IMR-90 (cell line): ENCODE measurements at regions not wholly inside any gene's neighbourhood (a gene's known extent, or its start where the extent isn't known, plus 50 kb on each side); places are given as distances from the start of the nearest gene placed in this dataset.

Experiments used
- ATAC-seq: fragments of 200-7000 bp; cut with Tn5 transposase; 2 replicates; pipeline ENCODE4 v1.9.1; 2020; ENCODE audit warnings: low read depth, mild to moderate bottlenecking, moderate library complexity
- BruUV-seq: library from RNA; stranded (reverse); fragments of 400-500 nt; replicated peaks from 2 replicates; lab custom pipeline; 2021; lab: Mats Ljungman, UMichigan
- CTCF ChIA-PET: fragments of 300-600 bp; formaldehyde crosslinking; extraction: SDS; loops from one replicate; lab custom pipeline; 2021; ENCODE audit warnings: antibody characterized with exemption; lab: Yijun Ruan, JAX
- POLR2A ChIA-PET: fragments of 300-600 bp; sonication (Branson Sonifier 250); formaldehyde crosslinking; loops from one replicate; lab custom pipeline; 2022; ENCODE audit warnings: antibody characterized with exemption; ENCODE audit not compliant: unreplicated experiment; lab: Charles Lee
- DNase-seq: peaks from one replicate; pipeline ENCODE4 v3.0.0; 2013
- H2AFZ ChIP-seq: replicated peaks from 2 replicates; pipeline ENCODE3; 2013; ENCODE audit warnings: low read length, mild to moderate bottlenecking; ENCODE audit not compliant: poor library complexity
- H2AK5ac ChIP-seq: 2 replicates; pipeline ENCODE4 v1.6.1; 2013; ENCODE audit warnings: low read depth, low read length, inconsistent platforms
- H2AK9ac ChIP-seq: replicated peaks from 2 replicates; pipeline ENCODE3; 2013; ENCODE audit warnings: mild to moderate bottlenecking, low read depth, low read length, moderate library complexity; ENCODE audit not compliant: poor library complexity
- H2BK120ac ChIP-seq: 2 replicates; pipeline ENCODE4 v1.6.1; 2013; ENCODE audit warnings: low read depth, low read length, inconsistent platforms
- H2BK15ac ChIP-seq: 3 replicates; pipeline ENCODE4 v1.6.1; 2013; ENCODE audit warnings: low read depth, low read length, inconsistent platforms
- H2BK20ac ChIP-seq: 2 replicates; pipeline ENCODE4 v1.6.1; 2013; ENCODE audit warnings: low read depth, mild to moderate bottlenecking, inconsistent platforms, low read length, moderate library complexity
- H2BK5ac ChIP-seq: 2 replicates; pipeline ENCODE4 v1.6.1; 2013; ENCODE audit warnings: mild to moderate bottlenecking, low read depth, low read length, inconsistent platforms; ENCODE audit not compliant: poor library complexity, severe bottlenecking
- H3K14ac ChIP-seq: replicated peaks from 2 replicates; pipeline ENCODE4 v1.6.1; 2013; ENCODE audit warnings: low read depth, low read length, inconsistent platforms
- H3K18ac ChIP-seq: 2 replicates; pipeline ENCODE4 v1.6.1; 2013; ENCODE audit warnings: low read depth, low read length, control low read depth
- H3K23ac ChIP-seq: 2 replicates; pipeline ENCODE4 v1.6.1; 2013; ENCODE audit warnings: low read depth, low read length, inconsistent platforms
- H3K27ac ChIP-seq: 2 replicates; pipeline ENCODE4 v1.5.1; 2013; ENCODE audit warnings: mild to moderate bottlenecking, control low read depth, low read length; ENCODE audit not compliant: insufficient read depth
- H3K27me3 ChIP-seq: 2 replicates; pipeline ENCODE4 v1.6.1; 2013; ENCODE audit warnings: low read length; ENCODE audit not compliant: control insufficient read depth, insufficient read depth
- H3K36me3 ChIP-seq: 2 replicates; pipeline ENCODE4 v1.6.1; 2013; ENCODE audit warnings: low read length, mixed read lengths; ENCODE audit not compliant: control insufficient read depth, insufficient read depth
- H3K4ac ChIP-seq: 2 replicates; pipeline ENCODE4 v1.6.1; 2013; ENCODE audit warnings: low read depth, low read length, inconsistent platforms
- H3K4me1 ChIP-seq: 2 replicates; pipeline ENCODE4 v1.6.1; 2013; ENCODE audit warnings: low read length, mixed read lengths; ENCODE audit not compliant: control insufficient read depth, insufficient read depth
- H3K4me2 ChIP-seq: 2 replicates; pipeline ENCODE4 v1.6.1; 2013; ENCODE audit warnings: low read depth, mild to moderate bottlenecking, control low read depth, low read length, moderate library complexity
- H3K4me3 ChIP-seq: 2 replicates; pipeline ENCODE4 v1.5.1; 2013; ENCODE audit warnings: low read depth, mild to moderate bottlenecking, control low read depth, low read length, moderate library complexity; ENCODE audit not compliant: insufficient read depth
- H3K56ac ChIP-seq: 2 replicates; pipeline ENCODE4 v1.6.1; 2013; ENCODE audit warnings: low read length, inconsistent platforms; ENCODE audit not compliant: insufficient read depth; ENCODE audit errors: extremely low read depth
- H3K79me1 ChIP-seq, 2 experiments: 2 replicates each; pipeline ENCODE4 v1.6.1; 2013; ENCODE audit warnings: low read length in 2 of 2, inconsistent platforms in 1 of 2, low read depth in 1 of 2
- H3K9ac ChIP-seq: 2 replicates; pipeline ENCODE4 v1.6.1; 2013; ENCODE audit warnings: low read depth, low read length, control low read depth
- H3K9me1 ChIP-seq: 2 replicates; pipeline ENCODE4 v1.6.1; 2013; ENCODE audit warnings: low read length, inconsistent platforms; ENCODE audit not compliant: insufficient read depth
- H3K9me3 ChIP-seq: 2 replicates; pipeline ENCODE4 v1.6.1; 2013; ENCODE audit warnings: low read length; ENCODE audit not compliant: control insufficient read depth, insufficient read depth
- H4K20me1 ChIP-seq: 2 replicates; pipeline ENCODE4 v1.6.1; 2013; ENCODE audit warnings: low read length, inconsistent platforms; ENCODE audit not compliant: insufficient read depth
- H4K5ac ChIP-seq: 2 replicates; pipeline ENCODE4 v1.6.1; 2013; ENCODE audit warnings: mild to moderate bottlenecking, low read depth, low read length, control low read depth
- H4K8ac ChIP-seq, 2 experiments: 2 replicates each; pipeline ENCODE4 v1.6.1; 2013; ENCODE audit warnings: low read depth in 2 of 2, low read length in 2 of 2, control low read depth in 1 of 2, inconsistent platforms in 1 of 2
- H4K91ac ChIP-seq: 2 replicates; pipeline ENCODE4 v1.6.1; 2013; ENCODE audit warnings: low read depth, low read length, inconsistent platforms; ENCODE audit not compliant: insufficient read depth
- BHLHE40 ChIP-seq: fragments of 150-350 bp; IDR thresholded peaks from 2 replicates; pipeline ENCODE4 v1.6.1; 2016; ENCODE audit warnings: mild to moderate bottlenecking, low read depth, low read length
- CEBPB ChIP-seq: IDR thresholded peaks from 2 replicates; pipeline ENCODE4 v1.6.1; 2012; ENCODE audit warnings: low read depth, low read length, improper control_type of control experiment
- POLR2A ChIP-seq: IDR thresholded peaks from 2 replicates; pipeline ENCODE4 v1.6.1; 2012; ENCODE audit warnings: mild to moderate bottlenecking, low read depth, low read length
- RAD21 ChIP-seq: IDR thresholded peaks from 2 replicates; pipeline ENCODE4 v1.6.1; 2012; ENCODE audit warnings: low read length, improper control_type of control experiment
- RCOR1 ChIP-seq: IDR thresholded peaks from 2 replicates; pipeline ENCODE4 v1.6.1; 2012; ENCODE audit warnings: mild to moderate bottlenecking, low read length, improper control_type of control experiment; ENCODE audit not compliant: insufficient replicate concordance
- RFX5 ChIP-seq: IDR thresholded peaks from 2 replicates; pipeline ENCODE4 v1.8.0; 2012; ENCODE audit warnings: low read depth, mild to moderate bottlenecking, low read length, moderate library complexity
- SMC3 ChIP-seq: fragments of 150-350 bp; IDR thresholded peaks from 2 replicates; pipeline ENCODE4 v1.6.1; 2016; ENCODE audit warnings: low read depth, mild to moderate bottlenecking, antibody characterized with exemption, low read length, moderate library complexity
- WGBS, 2 experiments: methylation state at CpG; one replicate each; pipeline versions ENCODE4 v1.1.5 to v1.1.7; 2013; ENCODE audit warnings: missing lambda C conversion rate in 2 of 2; ENCODE audit not compliant: insufficient read length in 1 of 2; ENCODE audit errors: extremely low coverage in 2 of 2; 5-methylcytosine and 5-hydroxymethylcytosine counted together
- dilution Hi-C: fragments of 300-500 bp; cut with HindIII; formaldehyde crosslinking; loops from one replicate; pipeline ENCODE4 v1.14.3; 2018; ENCODE audit warnings: low sequenced_read_pairs; ENCODE audit not compliant: unreplicated experiment
- in situ Hi-C: fragments of 300-500 bp; cut with MboI; formaldehyde crosslinking; loops from 3 replicates; pipeline ENCODE4 v1.14.3; 2019; ENCODE audit warnings: low sequenced_read_pairs, inconsistent platforms, mixed read lengths
- intact Hi-C: fragments of 100-400 bp; cut with micrococcal nuclease; formaldehyde crosslinking; loops from 2 replicates; pipeline ENCODE4 v1.10.0; 2022
- TF ChIP-seq, protein P1 (sequence below): fragments of 150-350 bp; IDR thresholded peaks from 2 replicates; pipeline ENCODE4 v1.6.1; 2016; ENCODE audit warnings: low read depth, mild to moderate bottlenecking, low read length, moderate library complexity, borderline replicate concordance
- TF ChIP-seq, protein P2 (sequence below): fragments of 150-350 bp; IDR thresholded peaks from 2 replicates; pipeline ENCODE4 v1.6.1; 2017; ENCODE audit warnings: mild to moderate bottlenecking, antibody characterized with exemption, low read length, low read depth

DNA sequence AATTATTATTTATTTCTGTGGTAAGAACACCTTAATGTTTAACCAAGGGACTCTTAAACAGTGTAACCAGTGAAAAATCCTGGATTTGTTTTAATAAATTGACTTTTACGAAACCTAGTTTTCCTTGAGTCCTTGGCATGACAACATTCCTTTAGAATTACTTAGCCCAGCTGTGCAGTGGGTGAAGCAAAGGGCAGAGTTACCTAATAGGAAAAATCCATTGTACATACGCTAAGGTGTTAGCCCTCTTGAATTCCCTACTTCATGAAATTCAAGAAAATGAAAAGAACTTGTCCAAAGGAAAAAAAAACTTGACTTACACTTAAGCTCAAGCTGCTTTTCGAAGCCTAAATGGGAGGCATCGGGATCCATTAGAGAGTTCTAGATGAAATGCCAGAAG is 852.0 kb upstream of the ADAMTS5 start:
- no peak for TF ChIP-seq CEBPB
- TF ChIP-seq RCOR1 = no peak
- no peak for TF ChIP-seq RFX5
- TF ChIP-seq SMC3 = no peak
- TF ChIP-seq BHLHE40 = no peak
- no peak for TF ChIP-seq POLR2A
- no peak for TF ChIP-seq RAD21
- TF ChIP-seq, protein P1, sequence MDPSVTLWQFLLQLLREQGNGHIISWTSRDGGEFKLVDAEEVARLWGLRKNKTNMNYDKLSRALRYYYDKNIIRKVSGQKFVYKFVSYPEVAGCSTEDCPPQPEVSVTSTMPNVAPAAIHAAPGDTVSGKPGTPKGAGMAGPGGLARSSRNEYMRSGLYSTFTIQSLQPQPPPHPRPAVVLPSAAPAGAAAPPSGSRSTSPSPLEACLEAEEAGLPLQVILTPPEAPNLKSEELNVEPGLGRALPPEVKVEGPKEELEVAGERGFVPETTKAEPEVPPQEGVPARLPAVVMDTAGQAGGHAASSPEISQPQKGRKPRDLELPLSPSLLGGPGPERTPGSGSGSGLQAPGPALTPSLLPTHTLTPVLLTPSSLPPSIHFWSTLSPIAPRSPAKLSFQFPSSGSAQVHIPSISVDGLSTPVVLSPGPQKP = no peak
- TF ChIP-seq, protein P2, sequence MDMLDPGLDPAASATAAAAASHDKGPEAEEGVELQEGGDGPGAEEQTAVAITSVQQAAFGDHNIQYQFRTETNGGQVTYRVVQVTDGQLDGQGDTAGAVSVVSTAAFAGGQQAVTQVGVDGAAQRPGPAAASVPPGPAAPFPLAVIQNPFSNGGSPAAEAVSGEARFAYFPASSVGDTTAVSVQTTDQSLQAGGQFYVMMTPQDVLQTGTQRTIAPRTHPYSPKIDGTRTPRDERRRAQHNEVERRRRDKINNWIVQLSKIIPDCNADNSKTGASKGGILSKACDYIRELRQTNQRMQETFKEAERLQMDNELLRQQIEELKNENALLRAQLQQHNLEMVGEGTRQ = no peak
- no TSS peak for BruUV-seq
- H2BK5ac ChIP-seq = no peak overlapping the region
- H4K20me1 ChIP-seq = no peaks in the 10 kb centered on the region
- DNase-seq (no peak), ATAC-seq (peak; percentile 54; the same call in 1 of the 2 replicates)
- H2AFZ ChIP-seq = no peak overlapping the region
- intact Hi-C loops (no loop called here), dilution Hi-C loops (no loop called here), in situ Hi-C loops (no loop called here)
- H3K79me1 ChIP-seq = no peaks in the 10 kb centered on the region
- H3K4me2 ChIP-seq = no peak overlapping the region
- H3K36me3 ChIP-seq = no peaks in the 10 kb centered on the region
- CTCF ChIA-PET = no interaction called here
- peak overlapping the region; percentile 82 for H4K5ac ChIP-seq
- H2BK20ac ChIP-seq = peak overlapping the region; percentile 8; the same call in 1 of the 2 replicates
- H3K27ac ChIP-seq = peak overlapping the region; percentile 46; the same call in 1 of the 2 replicates
- peak overlapping the region; percentile 37; the same call in 1 of the 2 replicates for H2BK120ac ChIP-seq
- no peak overlapping the region for H3K4ac ChIP-seq
- H3K56ac ChIP-seq = no peak overlapping the region
- H2BK15ac ChIP-seq = no peak overlapping the region; the same call in 2 of the 3 replicates
- no peak overlapping the region for H3K23ac ChIP-seq
- no peak overlapping the region for H3K4me3 ChIP-seq
- no peak overlapping the region for H2AK9ac ChIP-seq
- no peak overlapping the region for H3K9ac ChIP-seq
- H3K4me1 ChIP-seq = peaks cover 7% of the 10 kb centered on the region
- no peak overlapping the region for H4K8ac ChIP-seq
- no peaks in the 10 kb centered on the region for H3K9me1 ChIP-seq
- H3K9me3 ChIP-seq = no peaks in the 10 kb centered on the region
- H3K18ac ChIP-seq = peak overlapping the region; percentile 69
- no peak overlapping the region for H4K91ac ChIP-seq
- WGBS, 2 experiments = no CpG with 5 or more reads among the region's 4 CpGs
- H3K27me3 ChIP-seq = no peaks in the 10 kb centered on the region
- no peak overlapping the region for H3K14ac ChIP-seq
- H2AK5ac ChIP-seq = no peak overlapping the region
- POLR2A ChIA-PET = interaction anchor here (0.6 kb wide), 1 partner anchor 985 kb away, joined by 3 read pairs; no protein-coding TSS in a partner anchor
